Neural crest cell (in vitro differentiated cells): ENCODE measurements at regions not wholly inside any gene's neighbourhood (a gene's known extent, or its start where the extent isn't known, plus 50 kb on each side); places are given as distances from the start of the nearest gene placed in this dataset.

Source experiments
- DNase-seq: peaks from one replicate; pipeline ENCODE4 v3.0.0; 2021; ENCODE audit warnings: low read depth, mixed read lengths, low spot score
- H3K27ac Mint-ChIP-seq: one replicate; pipeline ENCODE4 v1.8.0; 2021; ENCODE audit warnings: mild to moderate bottlenecking, mixed read lengths; ENCODE audit not compliant: unreplicated experiment
- H3K27me3 Mint-ChIP-seq: 2 replicates; pipeline ENCODE4 v1.8.0; 2021; ENCODE audit warnings: low read depth, mild to moderate bottlenecking, mixed read lengths
- H3K36me3 Mint-ChIP-seq: 2 replicates; pipeline ENCODE4 v1.8.0; 2021; ENCODE audit warnings: low read depth, mild to moderate bottlenecking, mixed read lengths
- H3K4me1 Mint-ChIP-seq: 2 replicates; pipeline ENCODE4 v1.8.0; 2021; ENCODE audit warnings: mixed read lengths
- H3K4me3 Mint-ChIP-seq: one replicate; pipeline ENCODE4 v1.8.0; 2021; ENCODE audit warnings: mild to moderate bottlenecking, mixed read lengths
- H3K9me3 Mint-ChIP-seq: 2 replicates; pipeline ENCODE4 v1.8.0; 2021; ENCODE audit warnings: mixed read lengths
- CTCF ChIP-seq: fragments of 200-600 bp; sonication (generic); conservative IDR thresholded peaks from 2 replicates; pipeline ENCODE4 v1.5.0; 2021; ENCODE audit warnings: antibody characterized with exemption, mild to moderate bottlenecking

- Mint-ChIP-seq H3K27ac (no peak overlapping the region), H3K9me3 (no peaks in the 10 kb centered on the region), H3K4me1 (peaks cover 11% of the 10 kb centered on the region), H3K27me3 (no peaks in the 10 kb centered on the region), H3K36me3 (no peaks in the 10 kb centered on the region), H3K4me3 (no peak overlapping the region)
- no peak for DNase-seq
- TF ChIP-seq CTCF: no peak
These were observed 133.9 kb upstream of the SOX4 start for GRCh38 chr6:21459641-21460040.

DNA sequence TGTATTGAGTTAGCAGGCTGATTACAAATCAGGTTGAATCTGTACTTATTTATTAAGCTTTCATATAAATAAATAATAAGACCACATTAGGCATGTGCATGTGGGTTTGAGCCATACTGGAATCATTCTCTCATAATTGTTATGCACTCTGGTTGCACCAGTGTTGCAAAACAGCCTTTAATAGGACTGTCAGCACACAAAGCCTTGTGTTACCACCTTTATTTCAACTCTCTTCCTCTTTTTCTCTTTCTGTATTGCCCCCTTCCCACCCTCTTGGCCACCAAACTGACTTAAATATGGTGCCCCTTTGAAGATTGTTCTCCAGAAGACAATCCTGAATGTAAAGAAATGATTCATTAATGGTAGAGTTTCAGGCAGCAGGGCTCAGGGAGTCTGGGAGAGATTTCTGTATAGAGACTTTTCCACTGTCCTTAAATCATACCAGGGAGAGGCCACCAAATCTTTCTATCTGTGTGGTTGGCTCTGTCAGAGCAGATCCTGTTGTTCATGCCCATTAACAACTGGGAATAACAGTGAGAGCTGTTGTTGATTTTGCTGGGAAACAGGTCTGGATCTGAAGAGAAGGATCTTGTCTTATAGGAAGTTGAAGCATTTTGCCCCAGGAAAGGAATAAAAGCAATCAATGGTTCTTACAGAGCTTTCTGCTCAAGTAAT is 131.6 kb upstream of the SOX4 start:
- peak overlapping the region; percentile 92 for H3K27ac Mint-ChIP-seq
- no peaks in the 10 kb centered on the region for H3K27me3 Mint-ChIP-seq
- no peaks in the 10 kb centered on the region for H3K9me3 Mint-ChIP-seq
- peaks cover 2% of the 10 kb centered on the region for H3K36me3 Mint-ChIP-seq
- no peak overlapping the region for H3K4me3 Mint-ChIP-seq
- no peak for DNase-seq
- peaks cover 11% of the 10 kb centered on the region for H3K4me1 Mint-ChIP-seq
- no peak for TF ChIP-seq CTCF

GRCh38 chr6:21462519-21462852 is 131.1 kb upstream of the SOX4 start:
- H3K27me3 Mint-ChIP-seq: no peaks in the 10 kb centered on the region
- no peaks in the 10 kb centered on the region for H3K9me3 Mint-ChIP-seq
- no peak overlapping the region for H3K27ac Mint-ChIP-seq
- DNase-seq: no peak
- H3K4me3 Mint-ChIP-seq: no peak overlapping the region
- H3K4me1 Mint-ChIP-seq: peaks cover 11% of the 10 kb centered on the region
- H3K36me3 Mint-ChIP-seq: peaks cover 2% of the 10 kb centered on the region
- TF ChIP-seq CTCF: no peak

DNA sequence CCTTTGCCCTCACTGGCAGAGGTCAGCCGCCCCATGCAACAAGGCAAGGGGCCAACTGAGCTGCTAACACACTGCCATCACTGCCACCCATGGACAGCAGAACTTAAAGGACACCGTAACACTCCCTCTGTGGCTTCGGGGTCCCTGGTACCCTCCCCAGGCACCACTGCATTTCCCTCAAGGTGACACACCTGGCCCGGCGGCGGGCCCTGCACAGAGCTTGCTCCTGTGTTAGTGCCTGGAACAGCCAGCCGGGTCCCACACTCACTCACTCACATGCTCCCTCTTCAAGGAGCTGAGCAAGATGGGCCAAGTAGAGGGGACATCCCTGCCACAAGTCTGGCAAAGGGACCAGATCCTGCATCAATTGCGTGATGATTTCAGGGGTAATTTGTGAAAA is 126.5 kb upstream of the SOX4 start:
- Mint-ChIP-seq H3K36me3 (peaks cover 2% of the 10 kb centered on the region), H3K9me3 (peaks cover 6% of the 10 kb centered on the region), H3K27ac (no peak overlapping the region), H3K4me1 (peaks cover 17% of the 10 kb centered on the region), H3K4me3 (no peak overlapping the region), H3K27me3 (no peaks in the 10 kb centered on the region)
- no peak for TF ChIP-seq CTCF
- no peak for DNase-seq

DNA sequence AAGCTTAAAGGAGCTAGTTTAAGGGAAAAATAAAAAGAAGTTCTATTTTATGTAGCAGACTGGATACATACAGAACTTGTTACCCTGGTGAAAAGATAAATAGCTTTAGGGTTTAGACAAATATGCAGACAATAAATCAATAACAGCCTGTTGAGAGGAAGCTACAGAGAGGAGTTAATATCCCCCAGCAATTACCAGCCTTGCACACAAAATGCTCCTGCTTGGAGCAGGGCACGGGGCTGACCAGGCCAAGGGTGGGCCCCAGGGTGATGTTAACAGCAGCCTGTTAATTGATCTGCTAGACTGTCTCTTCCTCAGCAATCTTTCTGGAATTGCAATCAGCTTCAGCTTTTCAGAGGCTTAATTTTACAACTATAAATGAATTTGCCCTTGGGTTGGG is 125.1 kb upstream of the SOX4 start:
- H3K4me3 Mint-ChIP-seq: no peak overlapping the region
- no peak overlapping the region for H3K27ac Mint-ChIP-seq
- peaks cover 13% of the 10 kb centered on the region for H3K4me1 Mint-ChIP-seq
- no peak for TF ChIP-seq CTCF
- H3K36me3 Mint-ChIP-seq: peaks cover 2% of the 10 kb centered on the region
- peaks cover 6% of the 10 kb centered on the region for H3K9me3 Mint-ChIP-seq
- DNase-seq: no peak
- H3K27me3 Mint-ChIP-seq: no peaks in the 10 kb centered on the region
